ENCODE measurements at regions not wholly inside any gene's neighbourhood (a gene's known extent, or its start where the extent isn't known, plus 50 kb on each side); places are given as distances from the start of the nearest gene placed in this dataset.
A peak's percentile ranks its signal among the peaks of the same experiment; 100 is the strongest.

DNA sequence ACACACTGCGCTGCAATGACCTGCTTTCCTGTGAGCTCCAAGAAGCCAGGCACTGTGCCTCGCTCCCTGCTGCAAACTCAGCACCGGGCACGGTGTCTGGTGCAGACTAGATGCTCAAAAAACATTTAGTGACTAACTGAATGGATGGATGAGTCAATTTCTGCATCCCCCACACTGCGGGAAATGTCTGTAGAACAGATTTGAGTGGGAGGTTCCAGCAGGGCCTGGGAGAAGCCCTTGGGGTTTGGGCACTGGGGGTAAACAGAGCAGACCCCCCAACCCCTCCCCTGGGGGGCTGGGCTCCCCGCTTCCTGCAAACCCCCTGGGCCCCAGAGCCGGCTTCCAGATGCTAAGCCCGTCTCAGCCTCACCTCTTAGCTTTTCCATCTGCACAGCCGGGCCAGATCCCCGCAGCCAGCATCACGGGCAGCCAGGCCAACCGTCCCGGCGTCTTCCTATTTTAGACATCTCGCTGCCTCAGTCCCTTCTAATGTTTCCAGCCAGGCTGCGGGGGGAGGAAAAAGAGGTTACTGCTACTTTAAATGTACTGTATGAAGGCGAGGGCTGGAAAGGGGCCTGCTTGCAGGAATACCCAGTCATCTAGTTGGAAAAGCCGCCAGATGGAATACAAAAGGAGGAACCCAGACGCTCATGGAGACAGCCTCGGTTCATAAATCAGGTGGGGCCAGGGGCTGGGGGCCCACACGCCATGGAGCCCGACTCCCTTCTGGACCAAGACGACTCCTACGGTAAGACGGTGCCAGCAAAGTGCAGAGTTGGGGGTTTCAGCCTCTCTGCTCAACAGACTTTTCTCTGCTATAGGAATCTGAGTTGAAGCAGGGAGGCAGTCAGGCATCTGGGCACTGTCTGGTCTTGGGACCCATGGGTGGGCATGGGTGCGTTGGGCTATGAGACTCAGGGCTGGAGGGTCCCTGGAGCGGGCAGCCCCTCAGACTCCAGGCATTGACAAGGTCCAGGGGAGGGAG is 67.1 kb upstream of the GGTA1 start:
- H3K4me1 Mint-ChIP-seq: no peaks in the 10 kb centered on the region
- ATAC-seq: no peak
- H3K9me3 Mint-ChIP-seq: no peaks in the 10 kb centered on the region
- DNase-seq: no peak
- H3K27me3 Mint-ChIP-seq: peaks cover 20% of the 10 kb centered on the region
- no peak overlapping the region for H3K4me3 Mint-ChIP-seq
- peak overlapping the region in 1 of 2 donors; percentile 36 for H3K27ac Mint-ChIP-seq

- no peak for DNase-seq
- no peak for ATAC-seq
- Mint-ChIP-seq H3K4me3 (no peak overlapping the region), H3K4me1 (no peaks in the 10 kb centered on the region), H3K27me3 (peaks cover 19% of the 10 kb centered on the region), H3K27ac (no peak overlapping the region), H3K9me3 (no peaks in the 10 kb centered on the region)
Measured at GRCh38 chr9:121567500-121568342, 68.1 kb upstream of the GGTA1 start.

- DNase-seq: no peak
- H3K27ac Mint-ChIP-seq: no peak overlapping the region
- no peak overlapping the region for H3K4me3 Mint-ChIP-seq
- peaks cover 11% of the 10 kb centered on the region for H3K27me3 Mint-ChIP-seq
- H3K9me3 Mint-ChIP-seq: no peaks in the 10 kb centered on the region
- no peaks in the 10 kb centered on the region for H3K4me1 Mint-ChIP-seq
- ATAC-seq: no peak
Measured at GRCh38 chr9:121568343-121569265, 69.0 kb upstream of the GGTA1 start.

- no peaks in the 10 kb centered on the region for H3K4me1 Mint-ChIP-seq
- no peaks in the 10 kb centered on the region for H3K9me3 Mint-ChIP-seq
- peaks cover 11% of the 10 kb centered on the region for H3K27me3 Mint-ChIP-seq
- no peak overlapping the region for H3K4me3 Mint-ChIP-seq
- DNase-seq (no peak), ATAC-seq (no peak)
- H3K27ac Mint-ChIP-seq: peak overlapping the region in 1 of 2 donors; percentile 27
Measured at GRCh38 chr9:121569266-121569648, 69.6 kb upstream of the GGTA1 start.

- DNase-seq (no peak), ATAC-seq (no peak)
- Mint-ChIP-seq H3K27me3 (peaks cover 2% of the 10 kb centered on the region), H3K27ac (no peak overlapping the region), H3K4me1 (no peaks in the 10 kb centered on the region), H3K4me3 (no peak overlapping the region), H3K9me3 (no peaks in the 10 kb centered on the region)
Measured at GRCh38 chr9:121572581-121572980, 72.9 kb upstream of the GGTA1 start.

GRCh38 chr9:121573717-121574485 is 74.3 kb upstream of the GGTA1 start:
- H3K4me3 Mint-ChIP-seq: no peak overlapping the region
- no peaks in the 10 kb centered on the region for H3K4me1 Mint-ChIP-seq
- no peak for ATAC-seq
- DNase-seq: no peak
- H3K27ac Mint-ChIP-seq: no peak overlapping the region
- no peaks in the 10 kb centered on the region for H3K27me3 Mint-ChIP-seq
- H3K9me3 Mint-ChIP-seq: no peaks in the 10 kb centered on the region

DNA sequence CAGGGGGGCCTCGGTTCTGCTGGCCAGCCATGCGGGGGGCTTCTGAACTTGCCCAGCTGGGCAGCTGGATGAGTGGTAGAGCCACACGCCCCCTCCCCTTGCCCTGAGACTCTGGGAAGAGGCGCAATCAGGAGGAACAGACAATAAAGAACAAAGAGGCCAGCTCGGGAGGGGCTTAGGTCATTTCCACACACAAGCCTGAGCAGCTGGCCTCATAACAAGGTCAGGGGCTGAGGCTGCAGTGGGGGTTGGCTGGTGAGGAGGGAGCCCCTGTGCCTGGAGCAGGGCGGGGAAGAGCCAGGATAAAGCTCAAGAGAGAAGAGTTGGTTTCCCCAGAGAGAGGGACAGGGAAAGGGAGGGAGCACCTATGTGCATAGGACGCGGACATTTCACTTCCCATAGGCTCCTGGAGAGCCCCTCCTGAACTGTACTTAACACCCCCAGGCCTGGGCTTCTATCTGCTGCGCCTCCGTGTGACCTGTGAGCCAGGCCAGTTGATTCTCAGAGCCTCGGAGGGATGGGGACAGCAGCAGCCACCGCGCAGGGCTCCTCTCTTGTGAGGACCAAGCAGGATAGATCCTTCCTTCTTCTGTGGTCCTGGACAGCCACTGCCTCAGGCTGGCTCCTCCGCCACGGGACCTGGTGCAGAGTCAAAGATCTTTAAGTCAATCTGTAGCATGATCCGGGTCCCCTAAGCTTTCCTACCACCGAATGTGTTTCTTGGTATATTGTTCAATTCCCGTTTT is 75.3 kb upstream of the GGTA1 start:
- no peaks in the 10 kb centered on the region for H3K4me1 Mint-ChIP-seq
- DNase-seq: no peak
- no peak for ATAC-seq
- no peak overlapping the region for H3K4me3 Mint-ChIP-seq
- peaks cover 8% of the 10 kb centered on the region for H3K27me3 Mint-ChIP-seq
- no peaks in the 10 kb centered on the region for H3K9me3 Mint-ChIP-seq
- H3K27ac Mint-ChIP-seq: no peak overlapping the region

- H3K9me3 Mint-ChIP-seq: no peaks in the 10 kb centered on the region
- DNase-seq (no peak), ATAC-seq (no peak)
- no peak overlapping the region for H3K4me3 Mint-ChIP-seq
- H3K27ac Mint-ChIP-seq: no peak overlapping the region
- no peaks in the 10 kb centered on the region for H3K4me1 Mint-ChIP-seq
- H3K27me3 Mint-ChIP-seq: peaks cover 21% of the 10 kb centered on the region
Measured at GRCh38 chr9:121576281-121577075, 75.0 kb upstream of the DAB2IP start.

- DNase-seq (no peak), ATAC-seq (no peak)
- H3K27ac Mint-ChIP-seq: no peak overlapping the region
- peaks cover 28% of the 10 kb centered on the region for H3K27me3 Mint-ChIP-seq
- H3K9me3 Mint-ChIP-seq: no peaks in the 10 kb centered on the region
- H3K4me3 Mint-ChIP-seq: no peak overlapping the region
- H3K4me1 Mint-ChIP-seq: peaks cover 3% of the 10 kb centered on the region
Measured at GRCh38 chr9:121577166-121577565, 74.3 kb upstream of the DAB2IP start.

DNA sequence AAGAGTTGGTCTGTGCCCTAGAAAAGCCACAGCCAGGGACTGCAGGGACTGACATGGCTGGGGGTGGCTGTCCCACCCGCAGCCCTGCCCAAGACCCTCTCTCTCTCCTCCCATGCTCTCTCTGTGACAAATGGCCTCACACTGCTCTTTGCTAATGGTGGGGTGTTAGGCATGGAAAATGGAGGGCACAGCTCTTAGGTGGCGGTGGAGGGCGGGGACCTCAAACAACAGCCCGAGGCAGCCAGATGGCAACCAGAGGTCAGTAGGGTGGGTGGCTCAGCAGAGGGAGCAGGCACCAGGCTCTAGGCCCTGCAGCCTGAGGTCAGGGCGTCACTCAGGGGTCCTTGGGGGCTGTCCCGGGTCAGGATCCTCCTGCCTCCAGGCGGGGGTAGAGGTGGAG is 73.9 kb upstream of the DAB2IP start:
- no peak overlapping the region for H3K27ac Mint-ChIP-seq
- H3K4me1 Mint-ChIP-seq: peaks cover 7% of the 10 kb centered on the region
- H3K27me3 Mint-ChIP-seq: peaks cover 32% of the 10 kb centered on the region
- no peaks in the 10 kb centered on the region for H3K9me3 Mint-ChIP-seq
- no peak overlapping the region for H3K4me3 Mint-ChIP-seq
- DNase-seq (no peak), ATAC-seq (peak; percentile 18)

- H3K27me3 Mint-ChIP-seq: peaks cover 55% of the 10 kb centered on the region
- ATAC-seq (no peak), DNase-seq (no peak)
- no peak overlapping the region for H3K4me3 Mint-ChIP-seq
- H3K27ac Mint-ChIP-seq: peak overlapping the region in 1 of 2 donors; percentile 6
- H3K4me1 Mint-ChIP-seq: peaks cover 9% of the 10 kb centered on the region
- no peaks in the 10 kb centered on the region for H3K9me3 Mint-ChIP-seq
Measured at GRCh38 chr9:121581786-121582600, 69.4 kb upstream of the DAB2IP start.

DNA sequence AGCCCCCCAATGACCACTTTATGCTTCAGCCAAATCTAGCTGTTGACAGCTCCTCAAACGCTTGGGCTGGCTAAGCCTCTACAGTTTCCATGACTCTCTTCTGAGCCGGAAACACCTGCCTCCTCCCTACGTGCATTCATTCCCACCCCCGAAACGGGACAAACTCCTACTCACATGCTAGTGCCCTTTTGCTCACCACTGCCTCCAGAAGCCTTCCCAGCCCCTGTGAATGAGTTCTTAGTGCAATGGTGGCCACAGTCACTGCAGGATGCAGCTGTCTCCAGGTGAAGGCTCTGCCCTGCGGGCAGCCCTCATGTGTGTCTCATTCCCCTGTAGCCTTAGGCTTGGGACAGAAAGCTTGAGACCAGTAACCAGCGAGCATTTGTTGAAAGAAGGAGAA is 68.8 kb upstream of the DAB2IP start:
- no peak for ATAC-seq
- Mint-ChIP-seq H3K4me1 (peaks cover 9% of the 10 kb centered on the region), H3K27ac (peak overlapping the region in 1 of 2 donors; percentile 3), H3K27me3 (peaks cover 59% of the 10 kb centered on the region), H3K4me3 (peak overlapping the region in 1 of 2 donors; percentile 3), H3K9me3 (no peaks in the 10 kb centered on the region)
- DNase-seq: no peak

DNA sequence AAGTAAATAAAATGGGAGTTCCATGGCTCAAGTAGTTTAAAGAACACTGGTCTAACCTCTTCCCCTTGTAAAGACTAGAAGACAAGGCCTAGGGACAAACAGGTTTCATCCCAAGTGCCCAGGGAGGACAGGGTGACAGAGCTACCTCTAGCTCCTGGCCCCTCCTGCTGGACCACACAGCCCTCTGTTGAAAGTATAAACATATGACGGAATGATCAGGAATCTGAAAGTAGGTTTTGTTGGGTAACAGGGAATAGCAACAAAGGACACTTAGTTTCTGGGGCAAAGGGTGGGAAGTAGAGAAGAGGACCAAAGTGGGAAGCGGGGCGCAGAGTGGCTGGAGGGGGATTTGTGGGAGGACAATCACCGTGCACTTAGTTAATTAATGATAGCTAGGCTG is 67.0 kb upstream of the DAB2IP start:
- H3K27me3 Mint-ChIP-seq: peaks cover 64% of the 10 kb centered on the region

More for the DNA sequence above, 67.0 kb upstream of the DAB2IP start:
- H3K4me3 Mint-ChIP-seq: no peak overlapping the region
- no peaks in the 10 kb centered on the region for H3K9me3 Mint-ChIP-seq
- DNase-seq (no peak), ATAC-seq (no peak)
- peaks cover 9% of the 10 kb centered on the region for H3K4me1 Mint-ChIP-seq
- H3K27ac Mint-ChIP-seq: peak overlapping the region in 1 of 2 donors; percentile 13
